SK-N-SH (cell line): ENCODE measurements at regions not wholly inside any gene's neighbourhood (a gene's known extent, or its start where the extent isn't known, plus 50 kb on each side); places are given as distances from the start of the nearest gene placed in this dataset.

ENCODE experiments used
- CTCF ChIA-PET: fragments of 300-600, 350-600 bp; formaldehyde crosslinking; extraction: SDS; loops from one replicate; lab custom pipeline; 2021; lab: Yijun Ruan, JAX
- POLR2A ChIA-PET: fragments of 350-600 bp; sonication (Branson Sonifier 250); formaldehyde crosslinking; extraction: SDS; loops from one replicate; lab custom pipeline; 2020; ENCODE audit warnings: antibody characterized with exemption, inconsistent platforms; lab: Yijun Ruan, JAX
- DNase-seq: peaks from one replicate; pipeline ENCODE4 v3.0.0; 2012
- H2AFZ ChIP-seq: fragments of 200-600 bp; sonication (generic); 2 replicates; pipeline ENCODE4 v1.8.1; 2016; ENCODE audit warnings: antibody characterized with exemption, mild to moderate bottlenecking, low read depth
- H3F3A ChIP-seq: fragments of 200-600 bp; sonication (generic); replicated peaks from 2 replicates; pipeline ENCODE3; 2016; ENCODE audit warnings: antibody characterized with exemption, mild to moderate bottlenecking; ENCODE audit not compliant: insufficient read depth
- H3K27ac ChIP-seq, 2 experiments: fragments of 200-500 bp in 1 of 2; fragments of 200-600 bp in 1 of 2; sonication (Bioruptor generic) in 1 of 2; sonication (generic), shearing (Covaris generic) in 1 of 2; 2 replicates each; pipeline versions ENCODE4 v1.5.1 to v1.6.1; 2014 to 2016; ENCODE audit warnings: low read depth in 2 of 2, inconsistent platforms in 1 of 2, low read length in 1 of 2, mild to moderate bottlenecking in 1 of 2, mixed read lengths in 1 of 2
- H3K27me3 ChIP-seq: fragments of 200-600 bp; sonication (generic), shearing (Covaris generic); 2 replicates; pipeline ENCODE4 v1.6.1; 2016; ENCODE audit warnings: mixed run types; ENCODE audit not compliant: insufficient read depth
- H3K36me3 ChIP-seq, 2 experiments: fragments of 200-500 bp in 1 of 2; fragments of 200-600 bp in 1 of 2; sonication (Bioruptor generic) in 1 of 2; sonication (generic) in 1 of 2; replicated peaks in 1 of 2; 2 replicates each; pipeline versions ENCODE3 to v1.5.1; 2014 to 2016; ENCODE audit warnings: low read length in 1 of 2, mild to moderate bottlenecking in 1 of 2; ENCODE audit not compliant: insufficient read depth in 2 of 2, control insufficient read depth in 1 of 2
- H3K4me1 ChIP-seq, 2 experiments: fragments of 200-500 bp in 1 of 2; fragments of 200-600 bp in 1 of 2; sonication (Bioruptor generic) in 1 of 2; sonication (generic), shearing (Covaris generic) in 1 of 2; 2 replicates each; pipeline versions ENCODE4 v1.5.1 to v1.6.1; 2014 to 2016; ENCODE audit warnings: low read depth in 1 of 2, low read length in 1 of 2, mixed run types in 1 of 2; ENCODE audit not compliant: insufficient read depth in 2 of 2, control insufficient read depth in 1 of 2
- H3K4me2 ChIP-seq: fragments of 200-600 bp; sonication (generic), shearing (Covaris generic); 2 replicates; pipeline ENCODE4 v1.6.1; 2017; ENCODE audit warnings: mixed run types
- H3K4me3 ChIP-seq, 2 experiments: fragments of 200-500 bp in 1 of 2; fragments of 200-600 bp in 1 of 2; sonication (Bioruptor generic) in 1 of 2; sonication (generic), shearing (Covaris generic) in 1 of 2; 2 replicates each; pipeline versions ENCODE4 v1.5.1 to v1.8.1; 2014 to 2016; ENCODE audit warnings: low read depth in 2 of 2, inconsistent platforms in 1 of 2, low read length in 1 of 2, mild to moderate bottlenecking in 1 of 2, mixed read lengths in 1 of 2, moderate library complexity in 1 of 2
- H3K79me2 ChIP-seq: fragments of 200-600 bp; sonication (generic); 2 replicates; pipeline ENCODE4 v1.8.1; 2017; ENCODE audit warnings: mild to moderate bottlenecking; ENCODE audit not compliant: insufficient read depth
- H3K9ac ChIP-seq: fragments of 200-600 bp; sonication (generic); 2 replicates; pipeline ENCODE4 v1.6.1; 2017; ENCODE audit warnings: mixed run types
- H3K9me2 ChIP-seq: fragments of 200-600 bp; sonication (generic); 2 replicates; pipeline ENCODE4 v1.6.1; 2017; ENCODE audit warnings: mixed run types
- H3K9me3 ChIP-seq: fragments of 200-600 bp; sonication (generic); 2 replicates; pipeline ENCODE4 v1.6.1; 2017; ENCODE audit warnings: mixed run types, mild to moderate bottlenecking, moderate library complexity
- H4K20me1 ChIP-seq: fragments of 200-600 bp; sonication (generic); 2 replicates; pipeline ENCODE4 v1.6.1; 2017; ENCODE audit warnings: mild to moderate bottlenecking, mixed run types; ENCODE audit not compliant: insufficient read depth
- CHD2 ChIP-seq: fragments of 150-350 bp; IDR thresholded peaks from 2 replicates; pipeline ENCODE4 v1.6.1; 2018; ENCODE audit warnings: low read length; ENCODE audit not compliant: partially characterized antibody
- ELF1 ChIP-seq: IDR thresholded peaks from 2 replicates; pipeline ENCODE4 v1.4.0; 2012
- EP300 ChIP-seq, 2 experiments: IDR thresholded peaks; 2 replicates each; pipeline versions ENCODE4 v1.4.0 to v1.6.1; 2012; ENCODE audit warnings: borderline replicate concordance in 1 of 2, low read depth in 1 of 2, low read length in 1 of 2
- FOSL2 ChIP-seq: IDR thresholded peaks from 2 replicates; pipeline ENCODE4 v1.4.0; 2012; ENCODE audit warnings: low read depth, mild to moderate bottlenecking, moderate library complexity, borderline replicate concordance
- JUND ChIP-seq: IDR thresholded peaks from 2 replicates; pipeline ENCODE4 v1.4.0; 2012
- MEF2A ChIP-seq: IDR thresholded peaks from 2 replicates; pipeline ENCODE4 v1.4.0; 2012; ENCODE audit warnings: low read depth, borderline replicate concordance
- MXI1 ChIP-seq: IDR thresholded peaks from 2 replicates; pipeline ENCODE4 v1.6.1; 2012; ENCODE audit warnings: mild to moderate bottlenecking, low read depth, low read length, improper control_type of control experiment
- POLR2AphosphoS5 ChIP-seq: IDR thresholded peaks from 2 replicates; pipeline ENCODE4 v1.6.1; 2012; ENCODE audit warnings: low read depth, low read length
- RAD21 ChIP-seq: IDR thresholded peaks from 2 replicates; pipeline ENCODE4 v1.6.1; 2012; ENCODE audit warnings: mild to moderate bottlenecking, low read length
- SIN3A ChIP-seq: IDR thresholded peaks from 2 replicates; pipeline ENCODE4 v1.6.1; 2012; ENCODE audit warnings: low read depth, mild to moderate bottlenecking, low read length, moderate library complexity, borderline replicate concordance
- TAF1 ChIP-seq: IDR thresholded peaks from 2 replicates; pipeline ENCODE4 v1.6.1; 2012; ENCODE audit warnings: low read depth, mild to moderate bottlenecking, low read length, moderate library complexity, borderline replicate concordance
- YY1 ChIP-seq: IDR thresholded peaks from 2 replicates; pipeline ENCODE4 v1.4.0; 2012; ENCODE audit warnings: low read depth, mild to moderate bottlenecking
- WGBS: methylation state at CpG from one replicate; pipeline ENCODE4 v1.1.6; 2017; ENCODE audit warnings: low lambda C conversion rate; 5-methylcytosine and 5-hydroxymethylcytosine counted together
- TF ChIP-seq, protein P1 (sequence below): IDR thresholded peaks from 2 replicates; pipeline ENCODE4; 2012
- TF ChIP-seq, protein P2 (sequence below): fragments of 150-350 bp; IDR thresholded peaks from 2 replicates; pipeline ENCODE4 v1.6.1; 2017; ENCODE audit warnings: antibody characterized with exemption, low read length, low read depth, borderline replicate concordance
- TF ChIP-seq, protein P3 (sequence below): IDR thresholded peaks from 2 replicates; pipeline ENCODE4 v1.4.0; 2012; ENCODE audit warnings: low read depth, borderline replicate concordance
- TF ChIP-seq, protein P4 (sequence below): fragments of 150-350 bp; IDR thresholded peaks from 2 replicates; pipeline ENCODE4 v1.6.1; 2016; ENCODE audit warnings: mild to moderate bottlenecking, low read depth, low read length

DNA sequence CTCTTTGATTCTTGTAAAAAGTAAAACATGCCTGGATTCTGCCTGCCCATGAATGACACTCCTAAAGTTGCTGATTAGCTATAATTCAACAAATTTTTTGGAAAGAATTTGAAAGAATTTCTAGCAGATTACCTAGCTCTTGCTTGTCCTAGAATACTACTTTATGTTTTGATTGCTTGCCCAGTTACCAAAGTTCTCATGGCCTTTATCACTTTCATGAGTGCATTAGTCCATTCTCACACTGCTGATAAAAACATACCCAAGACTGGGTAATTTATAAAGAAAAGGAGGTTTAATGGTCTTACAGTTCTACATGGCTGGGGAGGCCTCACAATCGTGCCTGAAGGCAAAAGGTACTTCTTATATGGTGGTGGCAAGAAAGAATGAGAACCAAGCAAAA is 1137.3 kb downstream of the SORCS1 start:
- Histone ChIP-seq H3F3A (no peaks in the 10 kb centered on the region), H3K4me1 (no peaks in the 10 kb centered on the region), H3K9me3 (no peaks in the 10 kb centered on the region), H3K27me3 (no peaks in the 10 kb centered on the region), H3K4me2 (no peak overlapping the region), H2AFZ (no peak overlapping the region), H3K27ac (no peak overlapping the region), H3K9me2 (no peaks in the 10 kb centered on the region), H3K9ac (no peak overlapping the region), H4K20me1 (no peaks in the 10 kb centered on the region), H3K79me2 (no peaks in the 10 kb centered on the region), H3K4me3 (no peak overlapping the region), H3K36me3 (no peaks in the 10 kb centered on the region)
- DNase-seq: no peak
- CTCF ChIA-PET: interaction anchor here (1.6 kb wide), 1 partner anchor 52 kb away, joined by 4 read pairs; no protein-coding TSS in a partner anchor
- 3% methylated on average over 1 of the region's 1 CpG for WGBS
- TF ChIP-seq JUND (no peak), MXI1 (no peak), MEF2A (no peak), FOSL2 (no peak), CHD2 (no peak), SIN3A (no peak), ELF1 (no peak), YY1 (no peak), RAD21 (no peak), TAF1 (no peak), EP300 (IDR thresholded peaks at IDR 0.05; ENCODE audit: borderline replicate concordance in 1 of 2, low read depth in 1 of 2, low read length in 1 of 2) (no peak), POLR2AphosphoS5 (no peak)
- TF ChIP-seq, protein P1, sequence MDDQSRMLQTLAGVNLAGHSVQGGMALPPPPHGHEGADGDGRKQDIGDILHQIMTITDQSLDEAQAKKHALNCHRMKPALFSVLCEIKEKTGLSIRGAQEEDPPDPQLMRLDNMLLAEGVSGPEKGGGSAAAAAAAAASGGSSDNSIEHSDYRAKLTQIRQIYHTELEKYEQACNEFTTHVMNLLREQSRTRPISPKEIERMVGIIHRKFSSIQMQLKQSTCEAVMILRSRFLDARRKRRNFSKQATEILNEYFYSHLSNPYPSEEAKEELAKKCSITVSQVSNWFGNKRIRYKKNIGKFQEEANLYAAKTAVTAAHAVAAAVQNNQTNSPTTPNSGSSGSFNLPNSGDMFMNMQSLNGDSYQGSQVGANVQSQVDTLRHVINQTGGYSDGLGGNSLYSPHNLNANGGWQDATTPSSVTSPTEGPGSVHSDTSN: no peak
- TF ChIP-seq, protein P2, sequence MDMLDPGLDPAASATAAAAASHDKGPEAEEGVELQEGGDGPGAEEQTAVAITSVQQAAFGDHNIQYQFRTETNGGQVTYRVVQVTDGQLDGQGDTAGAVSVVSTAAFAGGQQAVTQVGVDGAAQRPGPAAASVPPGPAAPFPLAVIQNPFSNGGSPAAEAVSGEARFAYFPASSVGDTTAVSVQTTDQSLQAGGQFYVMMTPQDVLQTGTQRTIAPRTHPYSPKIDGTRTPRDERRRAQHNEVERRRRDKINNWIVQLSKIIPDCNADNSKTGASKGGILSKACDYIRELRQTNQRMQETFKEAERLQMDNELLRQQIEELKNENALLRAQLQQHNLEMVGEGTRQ: no peak
- TF ChIP-seq, protein P3, sequence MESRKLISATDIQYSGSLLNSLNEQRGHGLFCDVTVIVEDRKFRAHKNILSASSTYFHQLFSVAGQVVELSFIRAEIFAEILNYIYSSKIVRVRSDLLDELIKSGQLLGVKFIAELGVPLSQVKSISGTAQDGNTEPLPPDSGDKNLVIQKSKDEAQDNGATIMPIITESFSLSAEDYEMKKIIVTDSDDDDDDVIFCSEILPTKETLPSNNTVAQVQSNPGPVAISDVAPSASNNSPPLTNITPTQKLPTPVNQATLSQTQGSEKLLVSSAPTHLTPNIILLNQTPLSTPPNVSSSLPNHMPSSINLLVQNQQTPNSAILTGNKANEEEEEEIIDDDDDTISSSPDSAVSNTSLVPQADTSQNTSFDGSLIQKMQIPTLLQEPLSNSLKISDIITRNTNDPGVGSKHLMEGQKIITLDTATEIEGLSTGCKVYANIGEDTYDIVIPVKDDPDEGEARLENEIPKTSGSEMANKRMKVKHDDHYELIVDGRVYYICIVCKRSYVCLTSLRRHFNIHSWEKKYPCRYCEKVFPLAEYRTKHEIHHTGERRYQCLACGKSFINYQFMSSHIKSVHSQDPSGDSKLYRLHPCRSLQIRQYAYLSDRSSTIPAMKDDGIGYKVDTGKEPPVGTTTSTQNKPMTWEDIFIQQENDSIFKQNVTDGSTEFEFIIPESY: no peak
- TF ChIP-seq, protein P4, sequence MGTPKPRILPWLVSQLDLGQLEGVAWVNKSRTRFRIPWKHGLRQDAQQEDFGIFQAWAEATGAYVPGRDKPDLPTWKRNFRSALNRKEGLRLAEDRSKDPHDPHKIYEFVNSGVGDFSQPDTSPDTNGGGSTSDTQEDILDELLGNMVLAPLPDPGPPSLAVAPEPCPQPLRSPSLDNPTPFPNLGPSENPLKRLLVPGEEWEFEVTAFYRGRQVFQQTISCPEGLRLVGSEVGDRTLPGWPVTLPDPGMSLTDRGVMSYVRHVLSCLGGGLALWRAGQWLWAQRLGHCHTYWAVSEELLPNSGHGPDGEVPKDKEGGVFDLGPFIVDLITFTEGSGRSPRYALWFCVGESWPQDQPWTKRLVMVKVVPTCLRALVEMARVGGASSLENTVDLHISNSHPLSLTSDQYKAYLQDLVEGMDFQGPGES: no peak
- POLR2A ChIA-PET: no interaction called here
